OCI-LY1 (cell line): ENCODE measurements at regions not wholly inside any gene's neighbourhood (a gene's known extent, or its start where the extent isn't known, plus 50 kb on each side); places are given as distances from the start of the nearest gene placed in this dataset.

ENCODE experiments used
- H2AFZ ChIP-seq: fragments of 200-600 bp; sonication (generic), shearing (Covaris generic); 2 replicates; pipeline ENCODE4 v1.6.0; 2014; ENCODE audit warnings: antibody characterized with exemption, mild to moderate bottlenecking, low read length
- H3F3A ChIP-seq: fragments of 200-600 bp; sonication (generic), shearing (Covaris generic); 2 replicates; pipeline ENCODE4 v1.6.0; 2014; ENCODE audit warnings: mild to moderate bottlenecking, antibody characterized with exemption, low read length, moderate library complexity; ENCODE audit not compliant: insufficient read depth
- H3K27ac ChIP-seq: fragments of 200-600 bp; sonication (generic); 2 replicates; pipeline ENCODE4 v1.5.1; 2014; ENCODE audit warnings: low read length, mixed run types, mild to moderate bottlenecking, low read depth; ENCODE audit not compliant: poor library complexity, severe bottlenecking
- H3K27me3 ChIP-seq: fragments of 200-600 bp; sonication (generic); 2 replicates; pipeline ENCODE4 v1.6.0; 2014; ENCODE audit warnings: antibody characterized with exemption, mild to moderate bottlenecking, low read length, moderate library complexity; ENCODE audit not compliant: insufficient read depth
- H3K36me3 ChIP-seq: fragments of 200-600 bp; sonication (generic); 2 replicates; pipeline ENCODE4 v1.6.1; 2014; ENCODE audit warnings: mild to moderate bottlenecking, antibody characterized with exemption, low read length, moderate library complexity, mixed read lengths; ENCODE audit not compliant: insufficient read depth
- H3K4me1 ChIP-seq: fragments of 200-600 bp; sonication (generic); 2 replicates; pipeline ENCODE4 v1.5.1; 2014; ENCODE audit warnings: mild to moderate bottlenecking, low read length, moderate library complexity; ENCODE audit not compliant: insufficient read depth, severe bottlenecking
- H3K4me2 ChIP-seq: fragments of 200-600 bp; sonication (generic), shearing (Covaris generic); 2 replicates; pipeline ENCODE4 v1.6.1; 2014; ENCODE audit warnings: low read length
- H3K4me3 ChIP-seq: fragments of 200-600 bp; sonication (generic); 2 replicates; pipeline ENCODE4 v1.5.1; 2014; ENCODE audit warnings: low read length, low read depth, mild to moderate bottlenecking, mixed read lengths; ENCODE audit not compliant: poor library complexity, severe bottlenecking
- H3K79me2 ChIP-seq: fragments of 200-600 bp; shearing (Covaris generic); 2 replicates; pipeline ENCODE4 v1.6.1; 2016; ENCODE audit warnings: mixed run types, low read length, mixed read lengths; ENCODE audit not compliant: insufficient read depth
- H3K9ac ChIP-seq: fragments of 200-600 bp; sonication (generic), shearing (Covaris generic); 2 replicates; pipeline ENCODE4 v1.6.1; 2014; ENCODE audit warnings: mild to moderate bottlenecking, low read length, mixed read lengths
- H3K9me2 ChIP-seq: fragments of 200-600 bp; sonication (generic), shearing (Covaris generic); 2 replicates; pipeline ENCODE4 v1.6.1; 2014; ENCODE audit warnings: low read depth, mild to moderate bottlenecking, low read length, mixed read lengths
- H3K9me3 ChIP-seq: fragments of 200-600 bp; shearing (Covaris generic); 2 replicates; pipeline ENCODE4 v1.6.1; 2014; ENCODE audit warnings: low read length, mixed read lengths
- H4K20me1 ChIP-seq: fragments of 200-600 bp; sonication (generic), shearing (Covaris generic); 2 replicates; pipeline ENCODE4 v1.6.0; 2016; ENCODE audit warnings: mild to moderate bottlenecking, low read length; ENCODE audit not compliant: insufficient read depth
- CTCF ChIP-seq: fragments of 200-600 bp; sonication (generic), shearing (Covaris generic); IDR thresholded peaks from 2 replicates; pipeline ENCODE4 v1.5.1; 2017; ENCODE audit warnings: mild to moderate bottlenecking, antibody characterized with exemption, low read length, moderate library complexity, mixed read lengths
- EZH2 ChIP-seq: fragments of 200-600 bp; sonication (generic), shearing (Covaris generic); IDR thresholded peaks from 2 replicates; pipeline ENCODE4 v1.8.0; 2017; ENCODE audit warnings: borderline replicate concordance, mixed run types, mild to moderate bottlenecking, antibody characterized with exemption, low read length, moderate library complexity, mixed read lengths

DNA sequence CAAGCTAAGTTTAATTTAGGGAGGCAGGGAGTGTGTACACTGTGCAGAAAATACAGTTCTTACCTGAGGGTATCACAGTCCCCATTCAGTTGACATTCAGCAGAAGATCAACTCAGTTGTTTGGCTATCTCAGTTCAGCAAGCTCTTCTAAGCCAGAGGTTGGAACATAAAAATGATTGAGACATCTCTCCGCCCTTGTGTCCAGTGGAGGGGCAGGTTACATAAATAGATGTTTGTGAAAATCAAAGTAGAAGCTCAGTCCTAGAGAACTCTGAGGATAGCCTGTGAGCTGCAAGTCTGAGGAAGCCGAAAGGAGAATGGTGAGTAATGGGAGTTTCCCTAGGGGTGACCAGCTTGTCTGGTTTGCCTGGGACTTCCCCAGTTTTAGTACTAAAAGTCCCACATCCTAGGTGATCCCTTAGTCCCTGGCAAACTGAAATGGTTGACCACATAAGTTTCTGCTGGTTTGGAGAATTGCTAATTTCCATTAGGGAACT lies 251.4 kb upstream of the ATP2B1 start:
- Histone ChIP-seq H3K9me2 (no peaks in the 10 kb centered on the region), H3K27me3 (no peaks in the 10 kb centered on the region), H3K4me2 (no peak overlapping the region), H3K27ac (peak overlapping the region; percentile 31), H3K9me3 (no peaks in the 10 kb centered on the region), H3K9ac (no peak overlapping the region), H3K79me2 (no peaks in the 10 kb centered on the region), H3K36me3 (no peaks in the 10 kb centered on the region), H3K4me3 (no peak overlapping the region), H3F3A (no peaks in the 10 kb centered on the region), H3K4me1 (peaks cover 29% of the 10 kb centered on the region), H2AFZ (0 out of 2 replicates have a peak overlapping the region, but pooled peaks have one; percentile 70), H4K20me1 (no peaks in the 10 kb centered on the region)
- TF ChIP-seq EZH2 (no peak), CTCF (no peak)

DNA sequence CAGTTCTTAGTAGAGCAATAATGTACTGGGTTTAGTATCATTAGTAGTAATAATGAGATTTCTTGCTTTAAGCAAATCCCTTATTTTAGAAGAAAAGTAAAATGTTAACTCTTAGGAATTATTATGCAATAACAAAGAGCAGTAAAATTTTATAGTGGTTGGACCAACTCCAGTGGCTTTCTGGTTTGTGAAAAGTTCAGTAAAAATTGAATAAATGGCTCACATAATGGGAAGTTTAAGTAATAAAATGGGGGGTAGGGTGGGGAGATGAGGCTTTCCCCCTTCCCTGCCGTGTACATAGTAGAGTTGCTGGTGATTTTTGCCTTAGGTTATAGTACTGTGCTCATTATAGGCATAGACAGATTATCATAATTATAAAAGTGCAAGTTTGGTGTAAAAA lies 250.5 kb upstream of the ATP2B1 start:
- TF ChIP-seq EZH2 = no peak
- TF ChIP-seq CTCF = no peak
- H3K79me2 ChIP-seq = no peaks in the 10 kb centered on the region
- H4K20me1 ChIP-seq = no peaks in the 10 kb centered on the region
- peaks cover 29% of the 10 kb centered on the region for H3K4me1 ChIP-seq
- H3K4me3 ChIP-seq = no peak overlapping the region
- H3K27ac ChIP-seq = no peak overlapping the region
- H3K9me2 ChIP-seq = no peaks in the 10 kb centered on the region
- no peak overlapping the region for H2AFZ ChIP-seq
- no peak overlapping the region for H3K9ac ChIP-seq
- no peaks in the 10 kb centered on the region for H3K27me3 ChIP-seq
- no peak overlapping the region for H3K4me2 ChIP-seq
- no peaks in the 10 kb centered on the region for H3K36me3 ChIP-seq
- no peaks in the 10 kb centered on the region for H3F3A ChIP-seq
- no peaks in the 10 kb centered on the region for H3K9me3 ChIP-seq

DNA sequence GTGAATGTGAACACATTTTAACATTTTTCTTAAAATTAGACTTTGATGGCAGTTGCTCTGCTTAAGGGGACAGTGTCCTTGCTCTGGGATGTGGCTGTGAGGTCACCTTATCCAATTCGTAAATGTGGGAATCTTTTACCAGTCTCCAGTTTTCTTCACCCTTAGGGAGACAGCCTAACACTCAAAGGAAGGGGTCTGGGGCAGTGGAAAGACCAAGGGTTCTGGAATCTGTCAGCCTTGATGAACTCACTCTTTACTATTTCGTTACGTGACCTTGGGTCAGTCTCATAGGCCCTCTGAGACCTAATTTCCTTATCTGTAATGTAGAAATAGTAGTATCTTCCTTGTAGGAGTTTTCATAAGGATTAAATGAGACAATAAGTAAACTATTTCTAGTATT lies 245.6 kb upstream of the ATP2B1 start:
- Histone ChIP-seq H3K36me3 (no peaks in the 10 kb centered on the region), H2AFZ (no peak overlapping the region), H3K27me3 (no peaks in the 10 kb centered on the region), H3K4me2 (no peak overlapping the region), H3K4me3 (no peak overlapping the region), H3K9ac (no peak overlapping the region), H4K20me1 (no peaks in the 10 kb centered on the region), H3K79me2 (no peaks in the 10 kb centered on the region), H3K4me1 (peaks cover 26% of the 10 kb centered on the region), H3K9me3 (no peaks in the 10 kb centered on the region), H3K27ac (no peak overlapping the region), H3F3A (no peaks in the 10 kb centered on the region), H3K9me2 (no peaks in the 10 kb centered on the region)
- TF ChIP-seq EZH2 (no peak), CTCF (no peak)
